ENCODE measurements at regions not wholly inside any gene's neighbourhood (a gene's known extent, or its start where the extent isn't known, plus 50 kb on each side); places are given as distances from the start of the nearest gene placed in this dataset.

- intact Hi-C loops (cut with DNase I): no loop called here
- H3K4me3 ChIP-seq: no peak overlapping the region
- 64 to 83% methylated on average over 1 of the region's 1 CpG for WGBS, 2 donors
- no peaks in the 10 kb centered on the region for H3K4me1 ChIP-seq
- no peaks in the 10 kb centered on the region for H3K27me3 ChIP-seq
- ATAC-seq (no peak), DNase-seq (no peak)
- H3K36me3 ChIP-seq (replicated peaks in 1 of 2; ENCODE audit: insufficient read depth in 1 of 2, low read depth in 2 of 2): no peaks in the 10 kb centered on the region
- TF ChIP-seq POLR2A (IDR thresholded peaks at IDR 0.05): no peak
- TF ChIP-seq CTCF (IDR thresholded peaks at IDR 0.05): no peak
- no peak overlapping the region for H3K27ac ChIP-seq
- no peaks in the 10 kb centered on the region for H3K9me3 ChIP-seq
Measured at GRCh38 chr1:55706397-55706796, 491.2 kb upstream of the USP24 start.

GRCh38 chr1:55703726-55704363 is 488.7 kb upstream of the USP24 start:
- WGBS, 2 donors: 87 to 89% methylated on average over 7 to 8 of the region's 8 CpGs
- Histone ChIP-seq H3K4me1 (no peaks in the 10 kb centered on the region), H3K36me3 (replicated peaks in 1 of 2; ENCODE audit: insufficient read depth in 1 of 2, low read depth in 2 of 2) (no peaks in the 10 kb centered on the region), H3K27me3 (no peaks in the 10 kb centered on the region), H3K9me3 (no peaks in the 10 kb centered on the region), H3K4me3 (no peak overlapping the region), H3K27ac (no peak overlapping the region)
- no peak for DNase-seq
- ATAC-seq: no peak
- TF ChIP-seq POLR2A (IDR thresholded peaks at IDR 0.05) (no peak), CTCF (IDR thresholded peaks at IDR 0.05) (no peak)
- intact Hi-C loops (cut with DNase I): no loop called here

- peak in 2 of 4 donors; percentile 19 to 26 for DNase-seq
- Histone ChIP-seq H3K9me3 (no peaks in the 10 kb centered on the region), H3K36me3 (replicated peaks in 1 of 2; ENCODE audit: insufficient read depth in 1 of 2, low read depth in 2 of 2) (no peaks in the 10 kb centered on the region), H3K27me3 (no peaks in the 10 kb centered on the region), H3K27ac (no peak overlapping the region), H3K4me1 (no peaks in the 10 kb centered on the region), H3K4me3 (no peak overlapping the region)
- peak; percentile 66 for ATAC-seq
- 17 to 30% methylated on average over 1 of the region's 1 CpG for WGBS, 2 donors
- intact Hi-C loops (cut with DNase I): no loop called here
- peak; percentile 33 to 87 (median 73) for TF ChIP-seq CTCF (IDR thresholded peaks at IDR 0.05)
- TF ChIP-seq POLR2A (IDR thresholded peaks at IDR 0.05): no peak
Measured at GRCh38 chr1:55702064-55702463, 486.9 kb upstream of the USP24 start.

GRCh38 chr1:55700359-55701130 is 485.4 kb upstream of the USP24 start:
- TF ChIP-seq POLR2A (IDR thresholded peaks at IDR 0.05) (no peak), CTCF (IDR thresholded peaks at IDR 0.05) (no peak)
- ATAC-seq: no peak
- Histone ChIP-seq H3K27me3 (no peaks in the 10 kb centered on the region), H3K36me3 (replicated peaks in 1 of 2; ENCODE audit: insufficient read depth in 1 of 2, low read depth in 2 of 2) (no peaks in the 10 kb centered on the region), H3K4me1 (peaks cover under 1% of the 10 kb centered on the region), H3K9me3 (no peaks in the 10 kb centered on the region), H3K27ac (no peak overlapping the region), H3K4me3 (no peak overlapping the region)
- no peak for DNase-seq
- intact Hi-C loops (cut with DNase I): no loop called here
- 66 to 67% methylated on average over 2 of the region's 2 CpGs for WGBS, 2 donors
